NCI-H460 (cell line): ENCODE measurements at regions not wholly inside any gene's neighbourhood (a gene's known extent, or its start where the extent isn't known, plus 50 kb on each side); places are given as distances from the start of the nearest gene placed in this dataset.
"Not testable (repeated sequence)": the region's sequence is repeated elsewhere in the genome, so short reads cannot be mapped to it uniquely, and the experiment has no call there.

Source experiments
- DNase-seq: peaks from one replicate; pipeline ENCODE4 v3.0.0-alpha.2; 2016; ENCODE audit warnings: low read depth; ENCODE audit errors: extremely low read depth

GRCh38 chrX:34716302-34716701 is 59.2 kb upstream of the TMEM47 start:
- no peak for DNase-seq

- no peak for DNase-seq
Observed at GRCh38 chrX:34734383-34734782, 77.3 kb upstream of the TMEM47 start.

- DNase-seq = no peak
Observed at GRCh38 chrX:34744521-34744920, 87.4 kb upstream of the TMEM47 start.

- no peak for DNase-seq
Observed at GRCh38 chrX:34749896-34750295, 92.8 kb upstream of the TMEM47 start.

GRCh38 chrX:34764852-34765361 is 107.8 kb upstream of the TMEM47 start:
- DNase-seq = no peak

- DNase-seq = no peak
Observed at GRCh38 chrX:34768290-34768689, 111.2 kb upstream of the TMEM47 start.

GRCh38 chrX:34770511-34770910 is 113.4 kb upstream of the TMEM47 start:
- DNase-seq = no peak

- no peak for DNase-seq
Observed at GRCh38 chrX:34778916-34779315, 121.8 kb upstream of the TMEM47 start.

- DNase-seq = no peak
Observed at GRCh38 chrX:34790026-34790425, 132.9 kb upstream of the TMEM47 start.

GRCh38 chrX:34805951-34806350 is 136.6 kb upstream of the FAM47B start:
- no peak for DNase-seq

- DNase-seq = no peak
Observed at GRCh38 chrX:34809096-34809495, 133.5 kb upstream of the FAM47B start.

- no peak for DNase-seq
Observed at GRCh38 chrX:34810364-34810763, 132.2 kb upstream of the FAM47B start.

- DNase-seq = no peak
Observed at GRCh38 chrX:34810916-34811315, 131.7 kb upstream of the FAM47B start.

- DNase-seq = no peak
Observed at GRCh38 chrX:34813618-34814017, 129.0 kb upstream of the FAM47B start.

- no peak for DNase-seq
Observed at GRCh38 chrX:34826964-34827363, 115.6 kb upstream of the FAM47B start.

GRCh38 chrX:34839451-34839850 is 103.1 kb upstream of the FAM47B start:
- no peak for DNase-seq

- DNase-seq = not testable (repeated sequence)
Observed at GRCh38 chrX:34841205-34841604, 101.4 kb upstream of the FAM47B start.

GRCh38 chrX:34848281-34848680 is 94.3 kb upstream of the FAM47B start:
- DNase-seq = no peak

- DNase-seq = no peak
Observed at GRCh38 chrX:34849371-34849770, 93.2 kb upstream of the FAM47B start.

GRCh38 chrX:34859191-34859590 is 83.4 kb upstream of the FAM47B start:
- DNase-seq = no peak

GRCh38 chrX:34863906-34864305 is 78.7 kb upstream of the FAM47B start:
- no peak for DNase-seq

- DNase-seq = no peak
Observed at GRCh38 chrX:34866646-34867045, 76.0 kb upstream of the FAM47B start.

- DNase-seq = no peak
Observed at GRCh38 chrX:34868633-34869032, 74.0 kb upstream of the FAM47B start.
